BE2C (cell line): ENCODE measurements at regions not wholly inside any gene's neighbourhood (a gene's known extent, or its start where the extent isn't known, plus 50 kb on each side); places are given as distances from the start of the nearest gene placed in this dataset.

Source experiments
- DNase-seq: peaks from one replicate; pipeline ENCODE4 v3.0.0-alpha.2; 2020
- H3K27me3 ChIP-seq: fragments of 250-450 bp; sonication (Bioruptor Pico); 2 replicates; pipeline ENCODE4 v1.5.1; 2020; ENCODE audit warnings: mild to moderate bottlenecking
- H3K36me3 ChIP-seq: fragments of 250-450 bp; sonication (Bioruptor Pico); 2 replicates; pipeline ENCODE4 v1.5.1; 2020; ENCODE audit warnings: mild to moderate bottlenecking
- H3K4me1 ChIP-seq: fragments of 250-450 bp; sonication (Bioruptor Pico); 2 replicates; pipeline ENCODE4 v1.5.1; 2020
- H3K4me3 ChIP-seq: 2 replicates; pipeline ENCODE4 v1.5.1; 2011; ENCODE audit warnings: low read depth, low read length
- H3K9me3 ChIP-seq: fragments of 250-450 bp; sonication (Bioruptor Pico); 2 replicates; pipeline ENCODE4 v1.5.1; 2020
- TF ChIP-seq, protein P1 (sequence below): IDR thresholded peaks from 2 replicates; pipeline ENCODE4 v1.5.1; 2012; ENCODE audit warnings: mild to moderate bottlenecking, low read depth, low read length

- H3K4me1 ChIP-seq, result no peaks in the 10 kb centered on the region
- TF ChIP-seq, protein P1, sequence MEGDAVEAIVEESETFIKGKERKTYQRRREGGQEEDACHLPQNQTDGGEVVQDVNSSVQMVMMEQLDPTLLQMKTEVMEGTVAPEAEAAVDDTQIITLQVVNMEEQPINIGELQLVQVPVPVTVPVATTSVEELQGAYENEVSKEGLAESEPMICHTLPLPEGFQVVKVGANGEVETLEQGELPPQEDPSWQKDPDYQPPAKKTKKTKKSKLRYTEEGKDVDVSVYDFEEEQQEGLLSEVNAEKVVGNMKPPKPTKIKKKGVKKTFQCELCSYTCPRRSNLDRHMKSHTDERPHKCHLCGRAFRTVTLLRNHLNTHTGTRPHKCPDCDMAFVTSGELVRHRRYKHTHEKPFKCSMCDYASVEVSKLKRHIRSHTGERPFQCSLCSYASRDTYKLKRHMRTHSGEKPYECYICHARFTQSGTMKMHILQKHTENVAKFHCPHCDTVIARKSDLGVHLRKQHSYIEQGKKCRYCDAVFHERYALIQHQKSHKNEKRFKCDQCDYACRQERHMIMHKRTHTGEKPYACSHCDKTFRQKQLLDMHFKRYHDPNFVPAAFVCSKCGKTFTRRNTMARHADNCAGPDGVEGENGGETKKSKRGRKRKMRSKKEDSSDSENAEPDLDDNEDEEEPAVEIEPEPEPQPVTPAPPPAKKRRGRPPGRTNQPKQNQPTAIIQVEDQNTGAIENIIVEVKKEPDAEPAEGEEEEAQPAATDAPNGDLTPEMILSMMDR, result no peak
- H3K4me3 ChIP-seq, result no peak overlapping the region
- no peak for DNase-seq
- no peaks in the 10 kb centered on the region for H3K9me3 ChIP-seq
- H3K36me3 ChIP-seq, result no peaks in the 10 kb centered on the region
- H3K27me3 ChIP-seq, result peaks cover 9% of the 10 kb centered on the region; the same call in 1 of the 2 replicates
These were observed 80.5 kb upstream of the ALKAL2 start for GRCh38 chr2:368386-368785.

- no peak for DNase-seq
- H3K9me3 ChIP-seq, result no peaks in the 10 kb centered on the region
These were observed 79.4 kb upstream of the ALKAL2 start for GRCh38 chr2:367246-367645.

GRCh38 chr2:366706-367105, 78.8 kb upstream of the ALKAL2 start:
- Histone ChIP-seq H3K4me1 (no peaks in the 10 kb centered on the region), H3K36me3 (no peaks in the 10 kb centered on the region), H3K27me3 (peaks cover 9% of the 10 kb centered on the region; the same call in 1 of the 2 replicates), H3K4me3 (no peak overlapping the region), H3K9me3 (no peaks in the 10 kb centered on the region)
- DNase-seq, result no peak
- TF ChIP-seq, protein P1, result no peak

More at GRCh38 chr2:367246-367645, 79.4 kb upstream of the ALKAL2 start:
- Histone ChIP-seq H3K4me3 (no peak overlapping the region), H3K4me1 (no peaks in the 10 kb centered on the region), H3K36me3 (no peaks in the 10 kb centered on the region), H3K27me3 (peaks cover 9% of the 10 kb centered on the region; the same call in 1 of the 2 replicates)
- TF ChIP-seq, protein P1, result no peak

GRCh38 chr2:365367-366275, 77.7 kb upstream of the ALKAL2 start:
- Histone ChIP-seq H3K4me3 (no peak overlapping the region), H3K4me1 (no peaks in the 10 kb centered on the region), H3K9me3 (no peaks in the 10 kb centered on the region), H3K27me3 (peaks cover 9% of the 10 kb centered on the region; the same call in 1 of the 2 replicates), H3K36me3 (no peaks in the 10 kb centered on the region)
- DNase-seq, result no peak
- TF ChIP-seq, protein P1, result no peak

DNA sequence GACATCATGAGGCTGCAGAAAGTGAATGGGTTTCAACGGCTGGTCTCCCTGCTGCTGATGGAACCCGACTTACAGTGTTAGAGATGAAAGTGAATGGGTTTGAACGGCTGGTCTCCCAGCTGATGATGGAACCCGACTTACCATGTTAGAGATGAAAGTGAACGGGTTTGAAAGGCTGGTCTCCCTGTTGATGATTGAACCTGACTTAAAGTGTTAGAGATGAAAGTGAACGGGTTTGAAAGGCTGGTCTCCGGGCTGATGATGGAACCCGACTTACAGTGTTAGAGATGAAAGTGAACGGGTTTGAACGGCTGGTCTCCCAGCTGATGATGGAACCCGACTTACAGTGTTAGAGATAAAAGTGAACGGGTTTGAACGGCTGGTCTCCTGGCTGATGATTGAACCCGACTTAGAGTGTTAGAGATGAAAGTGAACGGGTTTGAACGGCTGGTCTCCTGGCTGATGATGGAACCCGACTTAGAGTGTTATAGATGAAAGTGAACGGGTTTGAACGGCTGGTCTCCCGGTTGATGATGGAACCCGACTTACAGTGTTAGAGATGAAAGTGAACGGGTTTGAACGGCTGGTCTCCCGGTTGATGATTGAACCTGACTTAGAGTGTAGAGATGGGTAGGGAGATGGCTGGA, 76.1 kb upstream of the ALKAL2 start:
- Histone ChIP-seq H3K4me3 (no peak overlapping the region), H3K27me3 (peaks cover 9% of the 10 kb centered on the region; the same call in 1 of the 2 replicates), H3K9me3 (no peaks in the 10 kb centered on the region), H3K36me3 (no peaks in the 10 kb centered on the region), H3K4me1 (no peaks in the 10 kb centered on the region)
- TF ChIP-seq, protein P1, result no peak
- no peak for DNase-seq
